ENCODE measurements at regions not wholly inside any gene's neighbourhood (a gene's known extent, or its start where the extent isn't known, plus 50 kb on each side); places are given as distances from the start of the nearest gene placed in this dataset.

DNA sequence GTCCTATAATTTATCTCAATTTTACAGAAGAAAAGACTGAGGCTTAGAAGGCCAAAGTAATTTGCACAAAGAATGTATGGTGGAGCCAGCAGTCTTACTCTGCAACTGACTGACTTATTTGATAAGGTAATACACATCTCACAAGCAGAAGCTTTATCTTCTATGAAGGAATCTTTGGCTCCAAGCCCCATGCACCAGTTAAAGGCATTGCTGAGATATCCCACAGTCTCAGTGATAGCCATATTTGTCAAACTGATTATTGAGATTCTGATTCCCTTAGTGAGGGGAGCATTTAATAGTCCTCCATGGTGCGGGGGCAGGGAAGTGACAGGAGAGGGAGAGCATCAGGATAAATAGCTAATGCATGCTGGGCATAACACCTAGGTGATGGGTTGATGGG lies 60.4 kb upstream of the GRIP1 start:
- no peaks in the 10 kb centered on the region for H3K36me3 ChIP-seq (ENCODE audit: insufficient read depth, low read length)
- no peaks in the 10 kb centered on the region for H3K9me3 ChIP-seq (ENCODE audit: insufficient read depth, low read length, severe bottlenecking)
- H3K27me3 ChIP-seq (ENCODE audit: insufficient read depth, low read length, poor library complexity) = no peaks in the 10 kb centered on the region
- ATAC-seq (ENCODE audit: insufficient read depth, low read depth) (no peak), DNase-seq (no peak)
- H4K20me1 ChIP-seq (ENCODE audit: insufficient read depth, low read length) = no peaks in the 10 kb centered on the region
- H3K4me3 ChIP-seq (ENCODE audit: low read depth in 1 of 2, low read length in 2 of 2) = no peak overlapping the region
- TF ChIP-seq CTCF (IDR thresholded peaks at IDR 0.05; ENCODE audit: borderline replicate concordance, extremely low read depth, low read length, poor library complexity, severe bottlenecking) = no peak
- H2AFZ ChIP-seq (ENCODE audit: low read depth, low read length) = no peak overlapping the region
- H3K9ac ChIP-seq (ENCODE audit: low read depth, low read length) = no peak overlapping the region
- H3K4me2 ChIP-seq (ENCODE audit: insufficient read depth, low read length) = no peak overlapping the region
- H3K4me1 ChIP-seq (ENCODE audit: insufficient read depth, low read length) = no peaks in the 10 kb centered on the region
- H3K79me2 ChIP-seq (ENCODE audit: insufficient read depth, low read length) = no peaks in the 10 kb centered on the region
- no peak overlapping the region for H3K27ac ChIP-seq (ENCODE audit: low read length)

- Histone ChIP-seq H3K27ac (ENCODE audit: low read length) (no peak overlapping the region), H3K36me3 (ENCODE audit: insufficient read depth, low read length) (no peaks in the 10 kb centered on the region), H4K20me1 (ENCODE audit: insufficient read depth, low read length) (no peaks in the 10 kb centered on the region), H3K4me3 (ENCODE audit: low read depth in 1 of 2, low read length in 2 of 2) (no peak overlapping the region), H3K4me1 (ENCODE audit: insufficient read depth, low read length) (no peaks in the 10 kb centered on the region), H3K4me2 (ENCODE audit: insufficient read depth, low read length) (no peak overlapping the region), H3K79me2 (ENCODE audit: insufficient read depth, low read length) (no peaks in the 10 kb centered on the region), H3K27me3 (ENCODE audit: insufficient read depth, low read length, poor library complexity) (no peaks in the 10 kb centered on the region), H3K9me3 (ENCODE audit: insufficient read depth, low read length, severe bottlenecking) (no peaks in the 10 kb centered on the region), H2AFZ (ENCODE audit: low read depth, low read length) (no peak overlapping the region), H3K9ac (ENCODE audit: low read depth, low read length) (no peak overlapping the region)
- TF ChIP-seq EZH2 (IDR thresholded peaks at IDR 0.05; ENCODE audit: borderline replicate concordance, low read depth, low read length, severe bottlenecking) (no peak), CTCF (IDR thresholded peaks at IDR 0.05; ENCODE audit: borderline replicate concordance, extremely low read depth, low read length, poor library complexity, severe bottlenecking) (no peak)
- ATAC-seq (ENCODE audit: insufficient read depth, low read depth) (no peak), DNase-seq (no peak)
Observed at GRCh38 chr12:66739940-66740651, 61.2 kb upstream of the GRIP1 start.

DNA sequence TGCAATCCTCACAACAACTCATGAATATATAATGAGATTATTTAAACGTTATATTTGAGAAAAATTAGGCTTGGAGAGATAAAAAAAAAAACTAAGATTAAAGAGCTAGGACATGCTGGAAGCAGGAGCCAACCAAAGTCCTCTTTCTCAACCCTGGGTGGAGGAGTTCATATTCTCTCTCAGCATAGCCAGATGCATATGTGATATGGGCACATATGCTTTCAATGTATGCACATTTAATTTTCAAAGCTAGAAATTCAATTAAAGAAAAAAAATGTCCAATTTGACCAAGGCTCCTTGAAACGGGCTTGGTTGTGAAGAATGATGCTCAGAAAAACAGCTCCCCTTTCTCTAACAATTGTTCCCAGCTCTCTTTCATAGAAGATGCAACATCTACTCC lies 61.9 kb upstream of the GRIP1 start:
- TF ChIP-seq CTCF (IDR thresholded peaks at IDR 0.05; ENCODE audit: borderline replicate concordance, extremely low read depth, low read length, poor library complexity, severe bottlenecking) (no peak), EZH2 (IDR thresholded peaks at IDR 0.05; ENCODE audit: borderline replicate concordance, low read depth, low read length, severe bottlenecking) (no peak)
- Histone ChIP-seq H3K9me3 (ENCODE audit: insufficient read depth, low read length, severe bottlenecking) (no peaks in the 10 kb centered on the region), H4K20me1 (ENCODE audit: insufficient read depth, low read length) (no peaks in the 10 kb centered on the region), H3K36me3 (ENCODE audit: insufficient read depth, low read length) (no peaks in the 10 kb centered on the region), H3K4me2 (ENCODE audit: insufficient read depth, low read length) (no peak overlapping the region), H3K27me3 (ENCODE audit: insufficient read depth, low read length, poor library complexity) (no peaks in the 10 kb centered on the region), H3K79me2 (ENCODE audit: insufficient read depth, low read length) (no peaks in the 10 kb centered on the region), H2AFZ (ENCODE audit: low read depth, low read length) (no peak overlapping the region), H3K9ac (ENCODE audit: low read depth, low read length) (no peak overlapping the region), H3K4me1 (ENCODE audit: insufficient read depth, low read length) (no peaks in the 10 kb centered on the region), H3K4me3 (ENCODE audit: low read depth in 1 of 2, low read length in 2 of 2) (no peak overlapping the region), H3K27ac (ENCODE audit: low read length) (no peak overlapping the region)
- DNase-seq = no peak
- no peak for ATAC-seq (ENCODE audit: insufficient read depth, low read depth)
